ENCODE measurements at regions not wholly inside any gene's neighbourhood (a gene's known extent, or its start where the extent isn't known, plus 50 kb on each side); places are given as distances from the start of the nearest gene placed in this dataset.

DNA sequence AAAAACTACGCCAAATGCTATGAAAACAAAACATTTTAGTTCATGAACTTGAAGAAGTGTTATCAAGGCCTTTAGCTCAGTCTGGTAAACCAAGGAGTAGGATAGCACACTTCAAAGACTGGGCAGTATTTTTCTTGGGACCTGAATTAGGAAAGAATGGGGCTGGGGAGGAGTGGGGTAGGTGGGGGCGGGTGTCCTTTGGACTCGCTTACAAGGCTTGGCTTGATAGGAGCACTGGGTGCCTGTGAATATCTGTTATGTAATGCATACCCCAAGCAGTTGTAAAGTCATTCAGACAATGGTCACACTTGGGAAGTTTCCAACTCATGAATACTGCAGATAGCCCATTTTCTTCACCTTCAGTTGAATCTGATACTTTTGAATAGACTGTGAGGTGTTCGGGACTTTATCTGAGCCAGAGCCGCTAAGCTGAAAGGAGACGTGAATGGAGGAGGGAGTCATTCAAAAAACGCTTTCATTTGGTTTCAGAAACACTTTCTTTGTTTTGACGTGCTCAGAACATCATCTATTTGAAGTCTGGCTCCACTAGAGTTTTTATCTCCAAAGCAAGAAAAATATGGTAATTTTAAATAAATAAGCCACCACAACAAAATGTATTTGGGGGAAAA lies 70.1 kb upstream of the FAM204A start:
- ATAC-seq (no peak), DNase-seq (no peak)

DNA sequence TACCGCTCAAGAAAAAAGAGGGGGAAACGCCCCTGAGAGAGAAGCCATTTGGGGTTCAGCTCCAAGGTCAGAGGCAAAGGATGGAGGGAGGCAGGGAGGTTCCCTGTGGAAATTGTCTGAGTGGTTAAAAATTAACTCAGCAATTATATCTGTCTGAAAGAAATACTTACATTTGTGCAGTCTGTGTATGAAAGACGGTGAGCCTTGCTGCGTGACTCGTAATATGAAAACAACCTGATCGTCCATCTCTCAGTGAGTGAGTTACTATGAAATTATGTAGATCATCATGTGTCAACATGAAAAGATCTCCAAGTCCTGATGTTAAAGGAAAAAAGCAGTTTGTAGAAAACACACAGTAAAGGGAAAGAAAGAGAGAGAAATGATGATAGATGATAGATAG lies 67.2 kb upstream of the FAM204A start:
- ATAC-seq (no peak), DNase-seq (no peak)

DNA sequence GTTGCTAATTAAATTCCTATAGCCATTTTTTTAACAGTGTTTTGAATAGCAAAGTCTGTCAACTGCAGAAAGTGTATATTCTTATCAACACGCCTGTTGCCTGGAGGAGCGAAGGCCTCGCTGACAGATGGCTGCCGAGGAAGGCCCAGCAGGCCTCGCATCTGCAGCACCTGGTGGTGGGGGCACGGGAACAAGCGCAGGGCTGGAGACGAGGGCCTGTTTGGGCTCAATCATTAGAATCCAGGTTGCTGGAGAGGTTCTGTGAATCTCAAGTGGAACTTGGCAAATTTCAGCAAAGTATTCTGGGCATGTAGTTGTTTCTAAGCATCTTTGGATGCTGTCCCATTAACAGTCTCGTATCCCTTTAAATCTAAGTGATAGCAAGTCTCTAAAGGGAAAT lies 66.1 kb upstream of the FAM204A start:
- no peak for DNase-seq
- ATAC-seq, result no peak

DNA sequence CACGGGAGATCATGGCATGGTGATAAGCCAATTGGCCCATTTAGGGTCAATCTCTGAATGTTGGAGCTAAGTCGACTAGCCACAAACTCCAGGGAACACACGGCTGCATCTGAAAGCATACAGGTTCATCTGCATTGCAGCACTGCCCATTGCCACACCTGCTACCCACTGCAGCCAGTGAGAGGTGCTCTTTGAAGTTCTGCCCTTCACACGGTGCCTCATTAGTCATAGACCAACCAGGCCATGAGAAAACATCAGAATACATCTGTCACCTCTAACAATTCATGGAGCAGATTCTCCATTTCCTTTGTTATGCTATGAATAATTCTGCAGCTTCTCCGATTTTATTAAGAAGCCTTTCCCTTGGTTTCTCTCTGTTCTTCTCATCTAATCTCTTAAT lies 65.7 kb upstream of the FAM204A start:
- ATAC-seq (no peak), DNase-seq (no peak)

DNA sequence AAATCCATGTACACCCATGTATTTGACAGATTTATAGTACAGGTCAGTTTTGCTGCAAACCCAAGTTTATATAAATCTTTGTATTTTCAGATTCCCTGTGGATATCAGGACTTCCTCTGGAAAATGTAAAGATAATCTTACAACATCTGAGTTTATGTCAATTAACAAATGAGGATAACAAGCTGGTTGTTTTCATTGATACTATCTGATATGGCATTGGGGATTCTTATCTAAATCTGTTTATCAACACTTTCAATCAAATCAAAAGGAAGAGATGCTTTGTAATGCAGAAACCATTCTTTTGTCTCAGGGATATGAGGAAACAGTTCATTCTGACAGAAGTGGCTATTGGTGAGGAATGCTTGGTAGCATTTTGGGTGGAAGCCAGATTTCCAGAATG lies 64.9 kb upstream of the FAM204A start:
- no peak for DNase-seq

DNA sequence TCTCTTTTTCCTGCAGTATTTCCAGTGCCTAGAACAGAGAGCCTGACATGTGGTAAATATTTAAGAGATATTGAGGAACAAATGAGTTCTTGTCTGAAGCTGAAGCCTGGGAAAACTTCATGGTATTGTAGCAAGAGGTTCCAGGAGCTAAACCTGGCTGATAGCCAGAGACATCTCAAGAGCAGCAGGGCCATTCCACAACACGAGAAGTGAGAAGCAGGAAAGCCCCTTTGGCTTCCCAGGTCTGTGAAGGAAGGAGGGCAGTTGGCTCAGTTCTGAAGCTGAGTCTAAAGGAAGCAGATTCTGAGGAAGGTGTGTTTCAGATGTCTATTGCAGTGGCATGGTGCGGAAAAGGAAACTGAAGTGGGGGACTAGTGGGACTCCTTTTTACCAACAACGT lies 63.8 kb upstream of the FAM204A start:
- no peak for ATAC-seq
- no peak for DNase-seq

More for the DNA sequence above, 64.9 kb upstream of the FAM204A start:
- no peak for ATAC-seq

DNA sequence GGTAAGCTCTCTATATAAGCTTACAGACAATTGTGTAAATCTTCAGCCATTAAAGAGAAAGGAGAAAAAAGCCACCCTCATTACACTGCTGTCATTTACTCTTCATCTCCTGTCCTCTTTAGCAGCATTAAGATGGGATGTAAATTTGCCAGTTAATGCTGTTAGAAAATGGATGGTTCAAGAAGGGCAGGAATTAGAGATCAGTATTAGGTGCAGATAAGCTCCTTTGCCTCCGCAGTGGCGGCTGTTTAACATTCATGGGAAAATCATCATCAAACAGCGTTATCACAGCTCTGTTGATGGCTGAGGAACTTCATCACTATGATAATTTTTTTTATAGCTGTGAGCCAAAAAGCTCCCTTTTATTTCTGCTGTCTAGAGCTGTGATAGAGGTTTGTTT lies 61.8 kb upstream of the FAM204A start:
- no peak for DNase-seq

DNA sequence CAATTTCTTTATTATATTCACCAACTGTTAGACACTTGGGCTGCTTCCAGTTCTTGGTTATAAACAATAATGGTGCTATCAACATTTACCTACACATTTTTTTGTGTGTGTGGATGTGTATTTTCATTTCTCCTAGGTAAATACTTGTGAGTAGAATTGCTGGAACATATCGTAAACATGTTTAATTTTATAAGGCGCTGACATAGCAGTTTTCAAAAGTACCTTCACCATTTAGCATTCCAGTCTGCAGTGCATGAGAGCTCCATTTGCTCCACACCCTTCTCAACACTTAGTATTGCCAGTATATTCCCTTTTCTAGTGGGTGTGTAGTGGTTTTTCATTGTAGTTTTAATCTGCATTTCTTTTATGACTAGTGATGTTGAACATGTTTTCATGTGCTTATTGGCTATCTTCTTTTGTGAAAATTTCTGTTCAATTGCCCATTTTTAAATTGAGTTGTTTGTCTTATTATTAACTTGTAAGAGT lies 59.6 kb upstream of the FAM204A start:
- DNase-seq (no peak), ATAC-seq (no peak)

More for the DNA sequence above, 61.8 kb upstream of the FAM204A start:
- ATAC-seq, result no peak

DNA sequence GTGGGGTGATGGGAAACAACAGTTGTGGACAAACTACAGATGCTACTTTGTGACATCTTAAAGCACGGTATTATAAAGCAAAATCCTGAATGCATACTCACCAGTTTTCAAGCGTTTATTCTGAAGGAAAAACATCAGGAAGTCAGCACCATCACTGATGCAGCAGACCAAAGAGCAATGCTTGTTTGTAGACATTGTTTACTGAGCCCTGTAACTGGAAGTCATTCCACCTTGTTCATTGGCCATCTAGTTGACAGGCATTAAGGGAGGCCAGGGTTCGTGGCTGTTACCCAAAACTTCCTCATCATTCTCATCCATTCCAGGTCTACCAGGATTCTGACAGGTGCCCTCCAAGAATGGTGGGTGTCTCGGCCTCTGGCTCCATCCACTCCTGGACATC lies 55.3 kb upstream of the FAM204A start:
- no peak for ATAC-seq
- DNase-seq, result no peak

DNA sequence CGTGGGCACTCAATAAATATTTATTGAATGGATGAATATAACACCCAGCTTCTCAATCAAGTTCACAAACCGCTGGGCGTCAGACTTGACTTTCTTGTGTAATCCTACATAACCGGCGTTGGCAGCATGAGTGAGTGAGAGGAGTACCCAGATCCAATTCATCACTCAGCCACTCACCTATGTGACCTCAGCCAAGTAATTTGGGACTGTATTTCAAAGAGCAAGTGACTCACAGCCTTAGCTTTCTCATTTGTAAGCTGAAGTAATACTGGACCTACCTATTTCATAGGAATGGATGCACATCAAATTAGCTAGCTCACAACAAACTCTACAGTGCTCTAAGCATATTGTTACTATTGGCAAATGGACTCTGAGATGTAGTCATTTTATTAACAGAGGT lies 53.8 kb upstream of the FAM204A start:
- ATAC-seq (no peak), DNase-seq (no peak)

DNA sequence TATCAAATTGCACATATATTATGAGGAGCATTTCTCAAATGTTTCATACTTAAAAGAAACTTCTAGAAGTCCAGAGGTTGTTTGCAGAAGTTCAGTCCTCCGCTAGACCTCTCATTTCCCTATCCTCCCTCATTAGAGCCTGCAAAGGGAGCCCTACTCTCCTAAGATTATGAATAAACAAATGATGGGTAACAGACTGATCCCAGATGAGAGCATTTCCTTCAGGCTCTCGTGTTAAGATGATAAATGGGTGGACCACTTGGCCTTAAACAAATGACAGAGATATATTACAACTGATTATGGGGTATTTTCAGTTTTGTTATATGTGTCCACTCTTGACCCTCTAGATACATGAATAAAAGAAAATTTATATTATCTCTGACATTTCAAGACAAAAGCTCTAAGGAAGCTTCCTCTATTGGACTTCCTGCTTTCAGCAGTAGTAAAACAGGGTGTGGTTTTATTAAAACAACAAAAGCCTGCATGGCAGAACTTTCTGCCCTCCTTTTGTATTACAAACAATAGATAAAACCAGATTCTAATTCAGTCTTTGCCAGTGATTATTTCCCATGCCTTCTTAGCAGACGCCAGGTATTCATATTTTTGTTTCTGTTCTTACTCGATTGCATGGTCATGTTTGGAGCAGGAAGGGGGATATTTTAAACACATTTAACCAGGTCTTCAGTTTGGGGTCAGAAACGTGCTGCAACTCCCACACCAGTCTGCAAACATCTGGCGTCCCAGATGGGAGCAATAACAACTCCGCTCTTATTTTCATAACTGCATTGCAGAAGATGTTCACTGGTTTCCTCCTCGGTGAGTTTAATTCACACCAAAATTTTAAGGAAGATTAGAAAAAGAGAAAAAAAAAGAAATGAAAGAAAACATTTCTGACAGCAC lies 52.4 kb upstream of the FAM204A start:
- ATAC-seq, result no peak
- no peak for DNase-seq

DNA sequence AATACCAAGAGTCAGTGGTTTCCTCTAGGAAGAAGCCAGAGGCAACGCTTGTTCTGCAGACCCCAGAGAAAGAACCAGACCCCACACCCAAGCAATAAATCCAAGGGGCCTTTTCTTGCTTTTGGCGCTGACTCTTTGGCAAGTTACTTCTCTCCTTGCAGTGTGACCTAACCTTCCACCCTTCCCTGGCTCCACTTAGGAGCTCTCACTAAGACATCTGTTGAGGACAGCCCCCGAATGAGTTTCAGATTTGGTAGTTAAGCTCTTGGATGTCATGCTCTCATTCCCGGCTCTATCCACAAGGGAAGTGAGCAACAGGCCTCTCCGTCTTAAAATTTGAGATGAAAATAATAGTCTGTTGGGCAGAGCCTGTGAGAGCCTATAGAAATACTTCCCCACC lies 50.6 kb upstream of the FAM204A start:
- no peak for DNase-seq
- no peak for ATAC-seq
